Testis (tissue), 2 donors: ENCODE measurements at regions not wholly inside any gene's neighbourhood (a gene's known extent, or its start where the extent isn't known, plus 50 kb on each side); places are given as distances from the start of the nearest gene placed in this dataset.

ENCODE experiments used
- DNase-seq: peaks from one replicate; pipeline ENCODE4 v3.0.0-alpha.2; 2019
- H3K27ac ChIP-seq, 2 donors: fragments of 200-600 bp; sonication (generic); one replicate each; pipeline ENCODE4 v1.5.1; 2019
- H3K27me3 ChIP-seq: fragments of 200-600 bp; sonication (generic); one replicate; pipeline ENCODE4 v1.5.1; 2019
- H3K36me3 ChIP-seq: fragments of 200-600 bp; sonication (generic); one replicate; pipeline ENCODE4 v1.5.1; 2017; ENCODE audit warnings: low read depth; ENCODE audit errors: missing control alignments
- H3K4me1 ChIP-seq: fragments of 200-600 bp; sonication (generic); one replicate; pipeline ENCODE4 v1.5.1; 2019
- H3K4me3 ChIP-seq, 2 donors: fragments of 200-600 bp; sonication (generic); one replicate each; pipeline ENCODE4 v1.5.1; 2017 to 2019
- H3K9me3 ChIP-seq: fragments of 200-600 bp; sonication (generic); one replicate; pipeline ENCODE4 v1.5.1; 2017
- CTCF ChIP-seq, 3 experiments: fragments of 450-650 bp in 2 of 3; fragments of 200-600 bp in 1 of 3; sonication (generic) in 1 of 3; IDR thresholded peaks; one replicate each; pipeline ENCODE4 v1.5.1; 2016 to 2019; ENCODE audit warnings: antibody characterized with exemption in 3 of 3, mild to moderate bottlenecking in 2 of 3, moderate library complexity in 1 of 3
- POLR2A ChIP-seq: fragments of 450-650 bp; IDR thresholded peaks from one replicate; pipeline ENCODE4 v1.6.1; 2017; ENCODE audit warnings: antibody characterized with exemption, mild to moderate bottlenecking, moderate library complexity
- WGBS, 2 donors: methylation state at CpG; one replicate each; pipeline ENCODE4 v1.1.5; 2018; 5-methylcytosine and 5-hydroxymethylcytosine counted together
- intact Hi-C: fragments of 100-400 bp; cut with DNase I; formaldehyde crosslinking; loops from one replicate; pipeline ENCODE4 v1.15.1; 2023; ENCODE audit warnings: low total_unique reads

GRCh38 chr4:124046190-124046589 lies 649.6 kb downstream of the SPRY1 start:
- no peaks in the 10 kb centered on the region for H3K36me3 ChIP-seq
- TF ChIP-seq POLR2A (no peak), CTCF (IDR thresholded peaks at IDR 0.05) (no peak)
- no peak for DNase-seq
- no peaks in the 10 kb centered on the region for H3K4me1 ChIP-seq
- intact Hi-C loops = no loop called here
- no peaks in the 10 kb centered on the region for H3K27me3 ChIP-seq
- H3K9me3 ChIP-seq = no peaks in the 10 kb centered on the region
- H3K27ac ChIP-seq = no peak overlapping the region
- no peak overlapping the region for H3K4me3 ChIP-seq
- WGBS, 2 donors = 91 to 97% methylated on average over 2 of the region's 2 CpGs

GRCh38 chr4:124053872-124054538 lies 657.4 kb downstream of the SPRY1 start:
- TF ChIP-seq CTCF (IDR thresholded peaks at IDR 0.05) = no peak
- no peak for TF ChIP-seq POLR2A
- no peaks in the 10 kb centered on the region for H3K27me3 ChIP-seq
- intact Hi-C loops = no loop called here
- no peaks in the 10 kb centered on the region for H3K4me1 ChIP-seq
- peak overlapping the region in 1 of 2 donors; percentile 15 for H3K27ac ChIP-seq
- no peak for DNase-seq
- WGBS, 2 donors = 60 to 70% methylated on average over 4 of the region's 4 CpGs
- H3K4me3 ChIP-seq = no peak overlapping the region
- H3K9me3 ChIP-seq = no peaks in the 10 kb centered on the region
- H3K36me3 ChIP-seq = no peaks in the 10 kb centered on the region

GRCh38 chr4:124055336-124055735 lies 657.2 kb downstream of the ANKRD50 start:
- H3K27me3 ChIP-seq = no peaks in the 10 kb centered on the region
- no peak overlapping the region for H3K27ac ChIP-seq
- TF ChIP-seq CTCF (IDR thresholded peaks at IDR 0.05) (no peak), POLR2A (no peak)
- no peaks in the 10 kb centered on the region for H3K36me3 ChIP-seq
- no peak for DNase-seq
- WGBS, 2 donors = 89 to 97% methylated on average over 1 of the region's 1 CpG
- peaks cover 8% of the 10 kb centered on the region for H3K4me1 ChIP-seq
- intact Hi-C loops = no loop called here
- no peaks in the 10 kb centered on the region for H3K9me3 ChIP-seq
- H3K4me3 ChIP-seq = no peak overlapping the region

GRCh38 chr4:124055896-124056295 lies 656.6 kb downstream of the ANKRD50 start:
- Histone ChIP-seq H3K4me1 (peaks cover 12% of the 10 kb centered on the region), H3K27ac (no peak overlapping the region), H3K36me3 (no peaks in the 10 kb centered on the region), H3K27me3 (no peaks in the 10 kb centered on the region), H3K4me3 (no peak overlapping the region), H3K9me3 (no peaks in the 10 kb centered on the region)
- no peak for TF ChIP-seq POLR2A
- no peak for TF ChIP-seq CTCF (IDR thresholded peaks at IDR 0.05)
- DNase-seq = no peak
- intact Hi-C loops = no loop called here

GRCh38 chr4:124060261-124060918 lies 652.1 kb downstream of the ANKRD50 start:
- WGBS, 2 donors = 22 to 32% methylated on average over 2 of the region's 2 CpGs
- H3K27me3 ChIP-seq = no peaks in the 10 kb centered on the region
- intact Hi-C loops = no loop called here
- no peak for TF ChIP-seq CTCF (IDR thresholded peaks at IDR 0.05)
- no peak for TF ChIP-seq POLR2A
- peak overlapping the region; percentile 64 to 84 for H3K27ac ChIP-seq
- H3K36me3 ChIP-seq = no peaks in the 10 kb centered on the region
- peak; percentile 78 for DNase-seq
- H3K4me3 ChIP-seq = no peak overlapping the region
- no peaks in the 10 kb centered on the region for H3K9me3 ChIP-seq
- peaks cover 27% of the 10 kb centered on the region for H3K4me1 ChIP-seq
